ENCODE measurements at regions not wholly inside any gene's neighbourhood (a gene's known extent, or its start where the extent isn't known, plus 50 kb on each side); places are given as distances from the start of the nearest gene placed in this dataset.

DNA sequence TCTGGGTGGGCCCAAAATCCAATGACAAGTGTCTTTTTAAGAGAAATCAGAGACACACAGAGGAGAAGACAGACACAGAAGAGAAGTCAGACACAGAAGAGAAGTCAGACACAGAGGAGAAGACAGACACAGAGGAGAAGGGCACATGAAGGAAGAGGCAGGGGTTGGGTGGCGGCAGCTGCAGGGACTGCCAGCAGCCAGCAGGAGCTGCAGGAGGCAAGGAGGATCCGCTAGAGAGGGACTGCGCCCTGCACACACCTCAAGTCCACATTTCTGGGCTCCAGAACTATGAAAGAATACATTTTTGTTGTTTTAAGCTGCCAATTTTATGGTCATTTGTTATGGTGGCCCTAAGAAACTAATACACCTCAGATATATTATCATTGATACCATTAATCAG lies 140.6 kb downstream of the ZIC5 start:
- TF ChIP-seq, protein P1, sequence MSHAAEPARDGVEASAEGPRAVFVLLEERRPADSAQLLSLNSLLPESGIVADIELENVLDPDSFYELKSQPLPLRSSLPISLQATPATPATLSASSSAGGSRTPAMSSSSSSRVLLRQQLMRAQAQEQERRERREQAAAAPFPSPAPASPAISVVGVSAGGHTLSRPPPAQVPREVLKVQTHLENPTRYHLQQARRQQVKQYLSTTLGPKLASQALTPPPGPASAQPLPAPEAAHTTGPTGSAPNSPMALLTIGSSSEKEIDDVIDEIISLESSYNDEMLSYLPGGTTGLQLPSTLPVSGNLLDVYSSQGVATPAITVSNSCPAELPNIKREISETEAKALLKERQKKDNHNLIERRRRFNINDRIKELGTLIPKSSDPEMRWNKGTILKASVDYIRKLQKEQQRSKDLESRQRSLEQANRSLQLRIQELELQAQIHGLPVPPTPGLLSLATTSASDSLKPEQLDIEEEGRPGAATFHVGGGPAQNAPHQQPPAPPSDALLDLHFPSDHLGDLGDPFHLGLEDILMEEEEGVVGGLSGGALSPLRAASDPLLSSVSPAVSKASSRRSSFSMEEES (CRISPR knock-in tag; IDR thresholded peaks at IDR 0.05): no peak
- no peak for TF ChIP-seq POLR2AphosphoS5 (IDR thresholded peaks at IDR 0.05; ENCODE audit: low read depth, low read length)
- TF ChIP-seq, protein P2, sequence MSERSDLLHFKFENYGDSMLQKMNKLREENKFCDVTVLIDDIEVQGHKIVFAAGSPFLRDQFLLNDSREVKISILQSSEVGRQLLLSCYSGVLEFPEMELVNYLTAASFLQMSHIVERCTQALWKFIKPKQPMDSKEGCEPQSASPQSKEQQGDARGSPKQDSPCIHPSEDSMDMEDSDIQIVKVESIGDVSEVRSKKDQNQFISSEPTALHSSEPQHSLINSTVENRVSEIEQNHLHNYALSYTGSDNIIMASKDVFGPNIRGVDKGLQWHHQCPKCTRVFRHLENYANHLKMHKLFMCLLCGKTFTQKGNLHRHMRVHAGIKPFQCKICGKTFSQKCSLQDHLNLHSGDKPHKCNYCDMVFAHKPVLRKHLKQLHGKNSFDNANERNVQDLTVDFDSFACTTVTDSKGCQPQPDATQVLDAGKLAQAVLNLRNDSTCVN (CRISPR knock-in tag; IDR thresholded peaks at IDR 0.05; ENCODE audit: borderline replicate concordance): no peak
- no peak for TF ChIP-seq CEBPB (IDR thresholded peaks at IDR 0.05; ENCODE audit: borderline replicate concordance, low read depth, low read length)
- TF ChIP-seq, protein P3, sequence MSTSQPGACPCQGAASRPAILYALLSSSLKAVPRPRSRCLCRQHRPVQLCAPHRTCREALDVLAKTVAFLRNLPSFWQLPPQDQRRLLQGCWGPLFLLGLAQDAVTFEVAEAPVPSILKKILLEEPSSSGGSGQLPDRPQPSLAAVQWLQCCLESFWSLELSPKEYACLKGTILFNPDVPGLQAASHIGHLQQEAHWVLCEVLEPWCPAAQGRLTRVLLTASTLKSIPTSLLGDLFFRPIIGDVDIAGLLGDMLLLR (CRISPR knock-in tag; IDR thresholded peaks at IDR 0.05): no peak
- TF ChIP-seq, protein P4, sequence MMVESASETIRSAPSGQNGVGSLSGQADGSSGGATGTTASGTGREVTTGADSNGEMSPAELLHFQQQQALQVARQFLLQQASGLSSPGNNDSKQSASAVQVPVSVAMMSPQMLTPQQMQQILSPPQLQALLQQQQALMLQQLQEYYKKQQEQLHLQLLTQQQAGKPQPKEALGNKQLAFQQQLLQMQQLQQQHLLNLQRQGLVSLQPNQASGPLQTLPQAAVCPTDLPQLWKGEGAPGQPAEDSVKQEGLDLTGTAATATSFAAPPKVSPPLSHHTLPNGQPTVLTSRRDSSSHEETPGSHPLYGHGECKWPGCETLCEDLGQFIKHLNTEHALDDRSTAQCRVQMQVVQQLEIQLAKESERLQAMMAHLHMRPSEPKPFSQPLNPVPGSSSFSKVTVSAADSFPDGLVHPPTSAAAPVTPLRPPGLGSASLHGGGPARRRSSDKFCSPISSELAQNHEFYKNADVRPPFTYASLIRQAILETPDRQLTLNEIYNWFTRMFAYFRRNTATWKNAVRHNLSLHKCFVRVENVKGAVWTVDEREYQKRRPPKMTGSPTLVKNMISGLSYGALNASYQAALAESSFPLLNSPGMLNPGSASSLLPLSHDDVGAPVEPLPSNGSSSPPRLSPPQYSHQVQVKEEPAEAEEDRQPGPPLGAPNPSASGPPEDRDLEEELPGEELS (CRISPR knock-in tag; IDR thresholded peaks at IDR 0.05): no peak
- no peak for TF ChIP-seq HDAC6 (IDR thresholded peaks at IDR 0.05; ENCODE audit: low read depth, low read length)
- TF ChIP-seq ZNF274 (CRISPR knock-in tag; IDR thresholded peaks at IDR 0.05): no peak
- TF ChIP-seq, protein P5, sequence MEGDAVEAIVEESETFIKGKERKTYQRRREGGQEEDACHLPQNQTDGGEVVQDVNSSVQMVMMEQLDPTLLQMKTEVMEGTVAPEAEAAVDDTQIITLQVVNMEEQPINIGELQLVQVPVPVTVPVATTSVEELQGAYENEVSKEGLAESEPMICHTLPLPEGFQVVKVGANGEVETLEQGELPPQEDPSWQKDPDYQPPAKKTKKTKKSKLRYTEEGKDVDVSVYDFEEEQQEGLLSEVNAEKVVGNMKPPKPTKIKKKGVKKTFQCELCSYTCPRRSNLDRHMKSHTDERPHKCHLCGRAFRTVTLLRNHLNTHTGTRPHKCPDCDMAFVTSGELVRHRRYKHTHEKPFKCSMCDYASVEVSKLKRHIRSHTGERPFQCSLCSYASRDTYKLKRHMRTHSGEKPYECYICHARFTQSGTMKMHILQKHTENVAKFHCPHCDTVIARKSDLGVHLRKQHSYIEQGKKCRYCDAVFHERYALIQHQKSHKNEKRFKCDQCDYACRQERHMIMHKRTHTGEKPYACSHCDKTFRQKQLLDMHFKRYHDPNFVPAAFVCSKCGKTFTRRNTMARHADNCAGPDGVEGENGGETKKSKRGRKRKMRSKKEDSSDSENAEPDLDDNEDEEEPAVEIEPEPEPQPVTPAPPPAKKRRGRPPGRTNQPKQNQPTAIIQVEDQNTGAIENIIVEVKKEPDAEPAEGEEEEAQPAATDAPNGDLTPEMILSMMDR (CRISPR knock-in tag; IDR thresholded peaks at IDR 0.05): no peak
- TF ChIP-seq HOXA9 (CRISPR knock-in tag; IDR thresholded peaks at IDR 0.05; ENCODE audit: borderline replicate concordance): no peak
- TF ChIP-seq, protein P6, sequence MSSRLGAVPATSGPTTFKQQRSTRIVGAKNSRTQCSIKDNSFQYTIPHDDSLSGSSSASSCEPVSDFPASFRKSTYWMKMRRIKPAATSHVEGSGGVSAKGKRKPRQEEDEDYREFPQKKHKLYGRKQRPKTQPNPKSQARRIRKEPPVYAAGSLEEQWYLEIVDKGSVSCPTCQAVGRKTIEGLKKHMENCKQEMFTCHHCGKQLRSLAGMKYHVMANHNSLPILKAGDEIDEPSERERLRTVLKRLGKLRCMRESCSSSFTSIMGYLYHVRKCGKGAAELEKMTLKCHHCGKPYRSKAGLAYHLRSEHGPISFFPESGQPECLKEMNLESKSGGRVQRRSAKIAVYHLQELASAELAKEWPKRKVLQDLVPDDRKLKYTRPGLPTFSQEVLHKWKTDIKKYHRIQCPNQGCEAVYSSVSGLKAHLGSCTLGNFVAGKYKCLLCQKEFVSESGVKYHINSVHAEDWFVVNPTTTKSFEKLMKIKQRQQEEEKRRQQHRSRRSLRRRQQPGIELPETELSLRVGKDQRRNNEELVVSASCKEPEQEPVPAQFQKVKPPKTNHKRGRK (CRISPR knock-in tag; IDR thresholded peaks at IDR 0.05): no peak
- TF ChIP-seq TAF1 (CRISPR knock-in tag; IDR thresholded peaks at IDR 0.05): no peak
- no peak for TF ChIP-seq ATAD3A (CRISPR knock-in tag; IDR thresholded peaks at IDR 0.05)
- TF ChIP-seq ZFP41 (CRISPR knock-in tag; IDR thresholded peaks at IDR 0.05; ENCODE audit: borderline replicate concordance): no peak
